Psoas muscle (tissue), 7 donors: ENCODE measurements at regions not wholly inside any gene's neighbourhood (a gene's known extent, or its start where the extent isn't known, plus 50 kb on each side); places are given as distances from the start of the nearest gene placed in this dataset.

Experiments used
- ATAC-seq, 4 donors: fragments of 200-7000 bp; cut with Tn5 transposase; one replicate each; pipeline ENCODE4 v1.9.1; 2020; ENCODE audit warnings: moderate library complexity in 3 of 4, mild to moderate bottlenecking in 2 of 4
- DNase-seq, 2 donors: peaks; one replicate each; pipeline ENCODE4 v3.0.0-alpha.2; 2020
- H3K27ac ChIP-seq: fragments of 200-600 bp; one replicate; pipeline ENCODE4 v1.8.0; 2022
- H3K27me3 ChIP-seq, 3 donors: fragments of 200-600 bp in 1 of 3; one replicate each; pipeline versions ENCODE4 v1.6.1 to v1.8.0; 2013 to 2022; ENCODE audit warnings: low read length in 2 of 3, mild to moderate bottlenecking in 2 of 3, moderate library complexity in 1 of 3; ENCODE audit not compliant: insufficient read depth in 3 of 3
- H3K36me3 ChIP-seq, 2 donors: fragments of 200-600 bp in 1 of 2; one replicate each; pipeline versions ENCODE4 v1.6.1 to v1.8.0; 2013 to 2022; ENCODE audit warnings: low read depth in 1 of 2, mild to moderate bottlenecking in 1 of 2, moderate library complexity in 1 of 2; ENCODE audit not compliant: insufficient read depth in 1 of 2
- H3K4me1 ChIP-seq: fragments of 200-600 bp; one replicate; pipeline ENCODE4 v1.8.0; 2022
- H3K4me3 ChIP-seq: fragments of 200-600 bp; one replicate; pipeline ENCODE4 v1.8.0; 2022; ENCODE audit warnings: mild to moderate bottlenecking
- H3K9me3 ChIP-seq: fragments of 200-600 bp; one replicate; pipeline ENCODE4 v1.8.0; 2022
- CTCF ChIP-seq: fragments of 200-600 bp; IDR thresholded peaks from one replicate; pipeline ENCODE4 v1.8.0; 2022; ENCODE audit warnings: antibody characterized with exemption
- WGBS, 3 donors: extraction: QIAGEN DNeasy Blood & Tissue Kit; methylation state at CpG; one replicate each; pipeline versions ENCODE4 v1.1.6 to v1.1.7; 2013; 5-methylcytosine and 5-hydroxymethylcytosine counted together
- intact Hi-C, 2 donors: fragments of 100-400 bp; cut with DNase I; formaldehyde crosslinking; loops; one replicate each; pipeline versions ENCODE4 v1.11.0 to v1.14.2; 2022
- donor health status: healthy with polysubstance abuse.
- donor health status: DM: no; HTN: no; CAD: no; lungs with moderate emphysema.
- donor health status: Bipolar disorder and iron deficiency.
- donor health status: healthy.
- donor health status: DM: yes; HTN: yes; CAD: no.
- donor health status: DM: no; HTN: no; CAD: no.
- donor health status: DM: yes; HTN: yes; CAD: no.

DNA sequence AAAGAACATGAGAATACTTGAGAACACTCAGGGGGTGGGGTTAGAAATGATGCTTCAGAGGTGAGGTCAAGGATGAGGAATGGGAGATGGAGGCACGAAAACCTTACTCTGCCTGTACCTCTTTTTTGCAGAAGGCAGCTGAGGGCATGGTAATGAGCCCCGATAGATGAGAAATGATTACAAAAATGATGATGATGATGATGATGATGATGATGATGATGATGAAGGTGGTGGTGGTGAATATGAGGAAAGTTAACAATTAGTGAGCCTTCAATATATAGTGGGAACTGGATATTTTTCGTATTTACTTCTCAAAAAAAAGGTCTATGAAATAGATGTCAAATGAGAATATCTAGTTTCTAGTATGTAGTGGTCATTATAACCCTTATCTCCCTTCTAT, 584.3 kb downstream of the EPHA4 start:
- TF ChIP-seq CTCF: no peak
- Histone ChIP-seq H3K4me3 (no peak overlapping the region), H3K9me3 (no peaks in the 10 kb centered on the region), H3K27me3 (peaks cover 0 to 3% (median 0%) of the 10 kb centered on the region in 3 donors), H3K4me1 (no peaks in the 10 kb centered on the region), H3K36me3 (no peaks in the 10 kb centered on the region), H3K27ac (no peak overlapping the region)
- no peak for ATAC-seq
- WGBS, 3 donors: 92 to 94% (median 92%) methylated on average over 3 of the region's 3 CpGs
- intact Hi-C loops: no loop called here
- DNase-seq: no peak

GRCh38 chr2:220991972-220992371, 580.1 kb downstream of the EPHA4 start:
- TF ChIP-seq CTCF: no peak
- H3K36me3 ChIP-seq: no peaks in the 10 kb centered on the region
- ATAC-seq (no peak), DNase-seq (no peak)
- intact Hi-C loops: no loop called here
- H3K27ac ChIP-seq: no peak overlapping the region
- no peak overlapping the region for H3K4me3 ChIP-seq
- H3K9me3 ChIP-seq: no peaks in the 10 kb centered on the region
- H3K4me1 ChIP-seq: no peaks in the 10 kb centered on the region
- H3K27me3 ChIP-seq: no peaks in the 10 kb centered on the region

- Histone ChIP-seq H3K4me1 (no peaks in the 10 kb centered on the region), H3K9me3 (no peaks in the 10 kb centered on the region), H3K27me3 (no peaks in the 10 kb centered on the region), H3K4me3 (no peak overlapping the region), H3K27ac (no peak overlapping the region), H3K36me3 (no peaks in the 10 kb centered on the region)
- WGBS, 3 donors: 37 to 57% (median 46%) methylated on average over 3 of the region's 3 CpGs
- TF ChIP-seq CTCF: no peak
- ATAC-seq: no peak
- DNase-seq: no peak
- intact Hi-C loops: no loop called here
These were observed 577.3 kb downstream of the EPHA4 start for GRCh38 chr2:220994846-220995245.

GRCh38 chr2:220995581-220995980, 576.5 kb downstream of the EPHA4 start:
- no peak for TF ChIP-seq CTCF
- intact Hi-C loops: no loop called here
- Histone ChIP-seq H3K4me3 (no peak overlapping the region), H3K9me3 (no peaks in the 10 kb centered on the region), H3K4me1 (no peaks in the 10 kb centered on the region), H3K36me3 (no peaks in the 10 kb centered on the region), H3K27ac (no peak overlapping the region), H3K27me3 (no peaks in the 10 kb centered on the region)
- 47 to 54% (median 48%) methylated on average over 2 of the region's 2 CpGs for WGBS, 3 donors
- ATAC-seq: no peak
- DNase-seq: no peak

DNA sequence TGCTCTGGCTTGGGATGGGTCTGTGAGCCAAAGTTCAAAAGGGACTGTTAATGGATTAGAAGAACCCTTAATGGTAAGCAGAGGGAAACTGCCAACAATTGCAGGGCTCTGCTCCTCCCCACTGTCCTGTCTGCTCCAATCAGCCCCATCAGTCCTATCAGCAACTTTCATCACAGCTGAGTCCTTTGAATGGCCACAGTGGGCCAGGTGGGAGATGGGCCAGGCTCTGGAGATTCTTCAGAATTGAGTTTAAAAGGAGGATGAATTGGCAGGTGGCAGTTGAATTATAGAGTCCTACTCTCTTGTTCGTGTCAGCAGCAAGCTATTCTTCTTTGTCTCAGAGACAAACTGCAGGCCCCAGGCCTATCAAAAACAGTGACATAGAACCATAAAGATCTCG, 573.9 kb downstream of the EPHA4 start:
- Histone ChIP-seq H3K36me3 (no peaks in the 10 kb centered on the region), H3K4me3 (no peak overlapping the region), H3K27me3 (no peaks in the 10 kb centered on the region), H3K4me1 (no peaks in the 10 kb centered on the region), H3K9me3 (no peaks in the 10 kb centered on the region), H3K27ac (no peak overlapping the region)
- 51 to 71% (median 62%) methylated on average over 2 of the region's 2 CpGs for WGBS, 3 donors
- ATAC-seq (no peak), DNase-seq (no peak)
- TF ChIP-seq CTCF: no peak
- intact Hi-C loops: no loop called here
